Sigmoid colon (tissue), 4 donors: ENCODE measurements at regions not wholly inside any gene's neighbourhood (a gene's known extent, or its start where the extent isn't known, plus 50 kb on each side); places are given as distances from the start of the nearest gene placed in this dataset.

Experiments
- POLR2A ChIP-seq, 2 donors: fragments of 450-650 bp; IDR thresholded peaks; one replicate each; pipeline ENCODE4 v1.6.1; 2016; ENCODE audit warnings: antibody characterized with exemption in 2 of 2, mild to moderate bottlenecking in 2 of 2, moderate library complexity in 2 of 2
- POLR2AphosphoS5 ChIP-seq, 4 donors: sonication (generic); formaldehyde crosslinking; IDR thresholded peaks; one replicate each; pipeline ENCODE4 v1.6.1; 2017; ENCODE audit warnings: antibody characterized with exemption in 4 of 4
- TF ChIP-seq, protein P1 (sequence below), 4 experiments: fragments of 450-650 bp in 3 of 4; fragments of 200-600 bp in 1 of 4; IDR thresholded peaks; one replicate each; pipeline ENCODE4 v1.5.1; 2016 to 2019; ENCODE audit warnings: antibody characterized with exemption in 4 of 4, mild to moderate bottlenecking in 3 of 4, moderate library complexity in 2 of 4

GRCh38 chr5:124160265-124160664 lies 586.2 kb downstream of the ZNF608 start:
- TF ChIP-seq, protein P1, sequence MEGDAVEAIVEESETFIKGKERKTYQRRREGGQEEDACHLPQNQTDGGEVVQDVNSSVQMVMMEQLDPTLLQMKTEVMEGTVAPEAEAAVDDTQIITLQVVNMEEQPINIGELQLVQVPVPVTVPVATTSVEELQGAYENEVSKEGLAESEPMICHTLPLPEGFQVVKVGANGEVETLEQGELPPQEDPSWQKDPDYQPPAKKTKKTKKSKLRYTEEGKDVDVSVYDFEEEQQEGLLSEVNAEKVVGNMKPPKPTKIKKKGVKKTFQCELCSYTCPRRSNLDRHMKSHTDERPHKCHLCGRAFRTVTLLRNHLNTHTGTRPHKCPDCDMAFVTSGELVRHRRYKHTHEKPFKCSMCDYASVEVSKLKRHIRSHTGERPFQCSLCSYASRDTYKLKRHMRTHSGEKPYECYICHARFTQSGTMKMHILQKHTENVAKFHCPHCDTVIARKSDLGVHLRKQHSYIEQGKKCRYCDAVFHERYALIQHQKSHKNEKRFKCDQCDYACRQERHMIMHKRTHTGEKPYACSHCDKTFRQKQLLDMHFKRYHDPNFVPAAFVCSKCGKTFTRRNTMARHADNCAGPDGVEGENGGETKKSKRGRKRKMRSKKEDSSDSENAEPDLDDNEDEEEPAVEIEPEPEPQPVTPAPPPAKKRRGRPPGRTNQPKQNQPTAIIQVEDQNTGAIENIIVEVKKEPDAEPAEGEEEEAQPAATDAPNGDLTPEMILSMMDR (IDR thresholded peaks at IDR 0.05): no peak
- TF ChIP-seq POLR2A (IDR thresholded peaks at IDR 0.05): no peak
- no peak for TF ChIP-seq POLR2AphosphoS5 (IDR thresholded peaks at IDR 0.05)
